NCI-H2107 treated with DMSO at 0.1 percent for 48 hours (cell line): ENCODE measurements at regions not wholly inside any gene's neighbourhood (a gene's known extent, or its start where the extent isn't known, plus 50 kb on each side); places are given as distances from the start of the nearest gene placed in this dataset.
"Not testable (repeated sequence)": the region's sequence is repeated elsewhere in the genome, so short reads cannot be mapped to it uniquely, and the experiment has no call there.

ENCODE experiments used
- DNase-seq: peaks from one replicate; lab custom pipeline; 2025; ENCODE audit not compliant: unreplicated experiment; lab: John Stamatoyannopoulos, UW

DNA sequence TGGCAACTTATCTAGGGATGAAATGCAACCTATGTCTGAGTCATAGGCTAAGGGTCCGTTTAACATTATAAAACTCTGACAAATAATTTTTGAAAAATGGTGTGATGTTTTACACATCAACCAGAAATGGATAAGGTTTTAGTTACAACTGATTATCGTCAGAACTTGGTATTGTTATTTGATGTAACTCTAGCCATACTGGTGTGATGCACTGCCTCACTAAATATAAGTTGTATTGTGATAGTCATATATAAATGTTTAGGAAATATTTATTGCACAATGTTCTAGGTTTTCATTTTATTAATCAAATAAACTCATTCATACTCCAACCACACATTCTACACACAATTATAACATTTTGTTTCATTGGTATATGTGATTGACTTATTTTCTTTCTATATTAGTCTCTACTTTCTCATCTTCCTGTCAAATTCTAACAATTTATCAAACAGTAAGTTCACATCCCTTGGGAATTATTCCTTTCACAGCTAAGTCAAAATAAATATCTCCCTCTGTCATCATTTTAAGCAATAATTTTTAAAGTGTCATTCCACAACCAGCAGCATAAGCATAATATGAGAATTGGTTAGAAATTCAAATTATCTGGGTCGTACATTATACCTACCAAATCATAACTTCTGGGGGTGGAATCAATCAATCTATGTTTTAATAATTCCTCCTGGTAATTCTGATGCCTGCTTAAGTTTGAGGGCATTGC lies 873.9 kb downstream of the SLITRK1 start:
- no peak for DNase-seq

- DNase-seq, result no peak
Measured at GRCh38 chr13:83007226-83007625, 875.0 kb downstream of the SLITRK1 start.

DNA sequence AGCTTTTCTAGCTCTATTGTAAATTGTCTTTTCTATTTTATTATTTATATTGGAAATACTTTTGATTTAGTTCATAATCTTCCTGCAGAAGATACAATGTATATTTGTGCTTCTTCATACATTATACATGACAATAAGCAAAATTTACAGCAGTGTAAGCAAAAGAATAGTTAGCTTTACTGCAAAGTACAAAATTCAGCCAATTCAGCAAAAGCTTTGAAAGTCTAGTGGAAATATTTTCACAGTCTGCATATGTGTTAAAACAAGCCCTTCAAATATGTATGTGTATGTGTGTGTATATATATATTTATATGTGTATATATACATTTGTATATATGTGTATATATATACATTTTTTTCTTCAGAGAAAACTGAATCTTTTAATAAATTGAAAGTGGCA lies 879.1 kb downstream of the SLITRK1 start:
- no peak for DNase-seq

GRCh38 chr13:82993417-82993816 lies 888.9 kb downstream of the SLITRK1 start:
- DNase-seq, result no peak

DNA sequence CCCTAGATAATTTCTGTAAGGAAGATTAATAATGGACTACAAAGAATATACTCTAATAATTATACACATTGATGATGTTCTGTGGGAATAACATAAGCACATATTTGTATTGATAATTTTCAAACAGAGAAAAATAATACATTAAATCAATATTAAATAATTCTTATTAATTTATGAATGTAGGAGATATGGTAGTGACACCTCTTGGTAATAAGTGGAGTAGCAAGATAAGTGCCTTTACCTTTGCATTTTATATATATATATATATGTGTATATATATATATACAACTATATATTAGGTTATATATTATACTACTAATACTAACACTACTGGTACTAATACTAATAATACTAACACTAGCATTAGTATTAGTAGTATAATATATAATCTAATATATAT lies 905.8 kb downstream of the SLITRK1 start:
- no peak for DNase-seq

DNA sequence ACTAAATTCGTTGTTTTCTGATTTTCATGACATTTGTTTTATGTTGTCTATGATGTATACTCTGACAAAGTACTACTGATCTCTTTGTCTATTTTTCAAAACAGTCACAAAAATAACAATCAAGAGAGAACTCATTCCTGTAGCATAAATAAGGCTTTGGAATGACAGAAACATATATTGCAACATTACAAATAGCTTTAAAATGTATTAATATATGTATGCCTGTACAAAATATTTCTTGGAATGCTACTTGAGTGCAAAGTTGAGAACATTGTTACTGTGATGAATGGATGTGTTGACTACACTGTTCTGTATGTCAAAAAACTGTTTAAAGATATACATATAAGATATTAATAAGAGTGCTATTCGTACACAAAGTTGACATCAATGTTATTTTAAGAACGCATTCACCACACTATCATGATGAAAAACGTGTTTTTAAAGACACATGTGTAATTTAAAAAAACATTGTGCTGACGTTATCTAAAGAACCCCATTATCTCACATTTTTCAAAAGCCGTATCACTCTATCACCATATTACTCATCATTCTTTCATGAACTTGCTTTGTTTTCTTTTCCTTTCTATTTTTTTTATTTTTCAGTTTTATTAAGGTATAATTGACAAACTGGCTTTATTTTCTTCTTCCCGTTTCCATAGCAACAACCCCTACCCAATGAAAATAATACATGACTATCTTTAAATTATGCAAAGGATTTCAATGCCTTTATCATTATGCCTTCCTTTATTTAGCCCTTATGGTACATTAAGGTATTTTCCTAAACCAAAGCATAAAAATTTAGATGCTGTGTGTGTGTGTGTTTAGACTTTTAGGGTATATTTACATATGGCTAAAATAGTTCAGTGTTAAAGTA lies 918.8 kb downstream of the SLITRK1 start:
- no peak for DNase-seq

- DNase-seq, result no peak
Measured at GRCh38 chr13:82962397-82962796, 919.9 kb downstream of the SLITRK1 start.

DNA sequence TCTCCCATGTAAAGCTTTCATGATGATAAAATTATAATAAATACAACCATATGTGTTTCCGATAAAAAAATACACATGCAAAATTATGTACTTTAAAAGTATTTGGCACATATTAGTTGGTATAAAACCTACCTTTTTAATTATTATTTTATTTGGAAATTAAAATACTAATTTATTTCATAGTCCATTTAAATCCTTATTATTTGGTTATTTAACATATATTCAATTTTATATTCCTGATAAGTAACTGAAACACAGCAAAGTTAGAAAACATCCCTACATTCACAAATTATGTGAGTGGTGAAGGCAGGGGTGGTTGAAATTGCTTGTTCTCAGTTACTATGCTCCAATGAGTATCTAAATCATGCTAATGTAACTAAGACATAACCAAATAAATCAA lies 920.5 kb downstream of the SLITRK1 start:
- no peak for DNase-seq

DNA sequence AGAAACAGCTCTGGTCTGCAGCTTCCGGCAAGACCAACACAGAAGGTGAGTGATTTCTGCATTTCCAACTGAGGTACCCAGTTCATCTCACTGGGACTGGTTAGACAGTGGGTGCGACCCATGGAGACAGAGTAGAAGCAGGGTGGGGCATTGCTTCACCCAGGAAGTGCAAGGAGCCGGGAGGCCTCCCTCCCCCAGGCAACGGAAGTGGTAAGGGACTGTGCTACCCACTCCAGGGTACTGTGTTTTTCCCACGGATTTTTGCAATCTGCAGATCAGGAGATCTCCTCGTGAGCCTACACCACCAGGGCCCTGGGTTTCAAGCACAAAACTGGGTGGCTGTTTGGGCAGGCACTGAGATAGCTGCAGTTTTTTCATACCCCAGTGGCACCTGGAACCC lies 929.9 kb downstream of the SLITRK1 start:
- DNase-seq, result not testable (repeated sequence)

DNA sequence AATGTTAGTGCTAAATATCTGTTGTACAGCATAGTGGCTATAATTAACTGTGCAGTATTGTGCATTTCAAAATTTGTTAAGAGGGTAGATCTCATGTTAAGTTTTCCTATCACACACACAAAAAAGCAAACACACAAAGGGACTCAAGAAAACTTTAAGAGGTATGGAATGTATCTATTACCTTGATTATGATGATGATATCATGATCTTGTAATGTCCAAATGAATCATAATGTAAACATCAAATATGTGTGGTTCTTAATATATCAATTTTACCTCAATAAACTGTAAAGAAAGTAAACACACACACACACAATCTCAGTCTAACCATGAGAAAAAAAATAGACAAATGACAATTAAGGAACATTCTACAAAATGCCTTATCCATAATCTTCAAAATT lies 934.6 kb downstream of the SLITRK1 start:
- DNase-seq, result no peak

GRCh38 chr13:82947191-82947621 lies 935.1 kb downstream of the SLITRK1 start:
- DNase-seq, result no peak

GRCh38 chr13:82938644-82939043 lies 943.6 kb downstream of the SLITRK1 start:
- no peak for DNase-seq

GRCh38 chr13:82934000-82934399 lies 948.3 kb downstream of the SLITRK1 start:
- DNase-seq, result no peak

DNA sequence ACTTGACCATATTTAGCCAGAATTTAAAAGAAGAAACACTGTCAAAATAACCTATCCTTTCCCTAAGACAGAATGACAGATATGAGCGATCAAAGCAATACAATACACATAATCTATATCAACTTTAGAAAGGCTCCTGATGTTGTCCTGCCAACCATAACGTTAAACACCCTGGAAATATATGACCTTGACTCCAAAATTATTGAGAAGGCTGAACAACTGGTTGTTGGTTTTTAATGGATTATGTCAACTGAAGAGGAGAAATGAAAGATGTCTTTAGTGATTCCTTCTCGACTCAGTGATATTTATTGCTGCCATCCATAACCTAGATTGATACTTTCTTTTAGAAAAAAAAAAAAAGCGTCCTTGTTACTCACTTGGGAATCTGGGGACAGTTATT lies 957.2 kb downstream of the SLITRK1 start:
- DNase-seq, result no peak

DNA sequence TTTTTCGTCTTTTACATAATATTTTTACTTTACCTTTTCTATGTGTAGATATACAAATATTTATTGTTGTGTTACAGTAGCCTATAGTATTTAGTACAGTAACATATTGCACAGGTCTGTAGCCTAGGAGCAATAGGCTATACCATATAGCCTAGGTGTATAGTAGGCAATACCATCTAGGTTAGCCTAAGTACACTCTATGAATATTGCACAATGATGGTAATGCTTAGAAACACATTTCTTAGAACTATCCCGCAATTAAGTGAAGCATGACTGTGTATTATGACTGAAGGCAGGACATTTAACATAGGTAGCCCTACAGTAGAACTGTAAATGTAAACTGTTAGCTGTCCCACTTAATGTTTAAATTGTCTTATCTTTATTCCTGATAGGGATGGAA lies 964.3 kb downstream of the SLITRK1 start:
- no peak for DNase-seq

GRCh38 chr13:82912564-82912963 lies 969.7 kb downstream of the SLITRK1 start:
- no peak for DNase-seq

GRCh38 chr13:82905071-82905470 lies 977.2 kb downstream of the SLITRK1 start:
- no peak for DNase-seq

DNA sequence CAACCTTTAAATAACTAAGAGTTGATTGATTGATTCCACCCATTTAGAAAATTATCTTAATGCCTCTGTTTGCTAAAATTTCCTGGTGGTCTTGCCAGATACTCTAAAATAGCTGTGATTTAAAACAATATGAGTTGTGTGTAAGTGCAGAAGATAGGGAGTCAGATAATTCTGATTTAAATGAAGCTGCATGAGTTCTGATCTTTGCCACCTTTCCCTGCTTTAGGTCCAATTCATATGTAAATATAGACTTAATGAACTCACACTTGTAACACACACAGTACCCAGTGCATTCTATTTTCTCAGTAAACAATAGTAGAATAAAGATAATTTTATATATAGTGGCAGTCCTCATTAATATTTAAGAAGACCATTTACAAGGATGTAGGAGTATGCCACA lies 981.8 kb downstream of the SLITRK1 start:
- no peak for DNase-seq

DNA sequence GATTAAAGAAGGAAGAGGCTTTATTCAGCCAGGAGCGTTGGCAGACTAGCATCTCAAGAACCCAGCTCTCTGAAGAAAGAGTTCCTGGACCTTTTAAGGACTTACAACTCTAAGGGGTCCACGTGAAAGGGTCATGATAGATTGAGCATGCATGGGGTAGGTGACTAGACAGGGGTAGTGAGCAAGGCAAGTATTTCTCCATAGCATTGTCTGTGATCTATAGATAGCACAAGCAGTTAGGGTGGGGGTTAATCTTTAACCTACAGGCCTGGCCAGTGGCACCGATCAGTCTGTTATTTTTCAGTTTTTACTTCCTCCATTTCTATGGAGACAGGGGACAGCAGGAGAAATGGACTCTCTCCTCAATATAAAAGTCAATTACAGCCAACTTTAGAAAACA lies 983.7 kb downstream of the SLITRK1 start:
- no peak for DNase-seq

DNA sequence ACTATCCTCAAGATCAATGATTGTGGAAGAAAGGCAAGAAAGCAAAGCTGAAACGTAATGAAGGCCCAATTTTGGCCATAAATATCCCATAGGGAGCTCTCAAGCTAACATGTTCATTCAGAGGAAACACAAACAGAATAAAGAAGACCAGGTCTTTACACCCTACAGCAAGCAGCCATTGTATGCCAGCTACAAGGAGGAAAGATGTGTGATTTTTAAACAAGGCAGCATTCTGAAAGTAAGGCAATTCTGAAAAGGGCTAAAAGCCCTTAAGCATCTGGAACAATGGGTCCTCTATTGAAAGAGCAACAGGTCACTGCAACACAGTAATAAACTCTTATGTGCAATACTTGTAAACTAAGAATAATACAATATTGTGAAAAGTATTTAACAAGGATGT lies 1002.4 kb downstream of the SLITRK1 start:
- peak; percentile 3 for DNase-seq

DNA sequence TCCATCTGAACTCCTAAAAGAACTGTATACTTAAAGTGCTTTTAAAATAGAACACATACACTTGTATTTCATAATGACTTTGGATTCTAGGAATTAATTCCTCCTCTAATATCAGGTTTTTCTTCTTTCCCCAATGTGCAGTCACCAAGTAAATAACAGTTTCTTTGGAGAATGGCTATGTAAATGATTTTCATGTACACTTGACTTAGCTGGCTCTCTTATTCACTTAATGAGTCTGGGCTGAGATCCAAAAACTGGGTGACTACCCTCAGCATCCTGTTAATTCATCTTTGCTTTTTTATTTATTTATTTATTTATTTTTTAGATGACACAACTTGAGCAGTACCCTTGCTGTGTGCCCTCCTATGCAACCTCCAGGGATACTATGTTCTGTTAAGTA lies 1003.7 kb downstream of the SLITRK1 start:
- DNase-seq, result peak; percentile 74

DNA sequence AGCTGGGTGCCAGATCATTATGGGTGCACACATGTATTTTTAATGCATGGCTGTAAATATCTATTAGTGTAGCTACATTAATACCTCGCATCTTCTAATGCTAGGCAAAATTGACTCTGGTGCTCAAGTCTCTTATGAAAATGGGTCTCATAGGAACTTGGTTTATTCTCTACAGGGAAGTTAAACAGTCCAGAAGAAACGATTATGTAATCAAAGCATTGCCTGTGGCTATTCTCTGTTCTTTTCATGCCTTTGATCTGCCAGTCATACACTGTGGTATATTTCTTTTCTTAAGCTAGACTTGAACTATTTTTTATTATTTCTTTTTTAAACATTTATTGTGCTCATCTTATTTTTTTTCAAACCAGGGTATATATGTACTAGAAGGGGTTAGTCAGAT lies 1015.0 kb downstream of the SLITRK1 start:
- no peak for DNase-seq
